NCI-H1092 (cell line): ENCODE measurements at regions not wholly inside any gene's neighbourhood (a gene's known extent, or its start where the extent isn't known, plus 50 kb on each side); places are given as distances from the start of the nearest gene placed in this dataset.
"Not testable (repeated sequence)": the region's sequence is repeated elsewhere in the genome, so short reads cannot be mapped to it uniquely, and the experiment has no call there.

Experiments
- DNase-seq: peaks from one replicate; lab custom pipeline; 2025; lab: John Stamatoyannopoulos, UW

DNA sequence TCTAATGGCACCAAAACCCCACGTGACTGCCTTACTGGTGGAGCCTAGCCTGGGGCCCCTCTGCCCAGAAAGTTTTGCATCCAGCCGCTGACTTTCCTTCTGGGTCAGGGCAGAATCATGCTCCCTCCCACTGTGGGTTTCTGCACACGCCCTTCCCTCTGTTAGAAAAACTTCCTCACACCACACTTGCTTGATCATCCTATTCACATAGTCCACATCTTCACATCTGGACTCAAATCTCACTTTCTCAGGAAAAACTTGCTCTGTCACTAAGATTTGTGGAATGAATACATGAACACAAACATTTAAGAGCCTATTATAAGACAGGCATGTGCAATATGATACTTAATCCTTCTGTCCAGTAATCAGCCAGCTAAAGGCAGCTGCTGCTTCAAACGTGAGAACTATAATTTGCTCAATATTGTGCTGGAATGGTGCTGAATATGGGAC, 274.7 kb downstream of the RND3 start:
- DNase-seq: no peak

- DNase-seq: no peak
Measured at GRCh38 chr2:150211164-150211631, 276.3 kb downstream of the RND3 start.

- no peak for DNase-seq
Measured at GRCh38 chr2:150209746-150210145, 277.7 kb downstream of the RND3 start.

DNA sequence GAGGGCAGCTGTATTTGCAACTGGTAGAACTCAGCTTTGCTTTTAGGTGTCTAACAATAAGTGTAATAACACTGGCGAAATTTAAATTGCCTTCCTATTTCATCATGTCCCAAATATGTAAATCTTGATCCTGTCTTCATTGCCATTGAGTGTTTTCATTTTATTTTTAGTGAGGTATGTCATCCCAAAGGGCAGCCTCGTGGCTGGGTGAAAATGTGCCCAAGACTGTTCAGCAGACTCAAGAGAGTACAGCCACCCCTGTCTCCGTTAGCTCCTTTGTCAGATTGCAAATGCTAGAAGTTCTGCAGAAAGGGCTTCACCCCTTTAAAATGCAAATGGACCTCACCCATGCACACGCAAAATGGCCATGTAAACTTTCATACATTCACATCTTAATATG, 278.8 kb downstream of the RND3 start:
- DNase-seq: no peak

- DNase-seq: no peak
Measured at GRCh38 chr2:150207979-150208378, 279.5 kb downstream of the RND3 start.

GRCh38 chr2:150204451-150204850, 283.0 kb downstream of the RND3 start:
- no peak for DNase-seq

GRCh38 chr2:150194816-150195215, 292.7 kb downstream of the RND3 start:
- not testable (repeated sequence) for DNase-seq

GRCh38 chr2:150192701-150193100, 294.8 kb downstream of the RND3 start:
- no peak for DNase-seq

- no peak for DNase-seq
Measured at GRCh38 chr2:150191349-150191748, 296.1 kb downstream of the RND3 start.

GRCh38 chr2:150190546-150190945, 296.9 kb downstream of the RND3 start:
- no peak for DNase-seq

DNA sequence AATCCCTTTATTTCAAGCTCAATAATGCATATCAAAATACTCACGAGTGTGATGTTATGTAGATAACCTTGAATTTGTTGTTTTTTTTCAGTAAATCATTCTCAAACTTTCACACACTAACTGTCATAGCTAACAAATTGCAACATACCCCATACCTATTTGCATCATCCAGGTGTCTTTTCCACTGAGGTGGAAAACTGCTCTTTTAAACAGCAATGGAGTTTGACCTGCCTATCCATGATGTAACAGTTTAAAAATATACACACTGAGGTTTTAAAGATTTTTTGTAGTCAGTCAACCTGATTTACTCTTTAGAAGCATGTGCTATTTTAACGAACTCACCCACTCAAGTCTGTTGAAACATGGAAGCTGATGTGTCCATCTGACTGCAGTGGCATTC, 298.7 kb downstream of the RND3 start:
- no peak for DNase-seq

- DNase-seq: no peak
Measured at GRCh38 chr2:150188177-150188576, 299.3 kb downstream of the RND3 start.

GRCh38 chr2:150182566-150183235, 304.8 kb downstream of the RND3 start:
- DNase-seq: no peak

GRCh38 chr2:150178591-150178990, 308.9 kb downstream of the RND3 start:
- DNase-seq: no peak

GRCh38 chr2:150174971-150175421, 312.5 kb downstream of the RND3 start:
- no peak for DNase-seq

DNA sequence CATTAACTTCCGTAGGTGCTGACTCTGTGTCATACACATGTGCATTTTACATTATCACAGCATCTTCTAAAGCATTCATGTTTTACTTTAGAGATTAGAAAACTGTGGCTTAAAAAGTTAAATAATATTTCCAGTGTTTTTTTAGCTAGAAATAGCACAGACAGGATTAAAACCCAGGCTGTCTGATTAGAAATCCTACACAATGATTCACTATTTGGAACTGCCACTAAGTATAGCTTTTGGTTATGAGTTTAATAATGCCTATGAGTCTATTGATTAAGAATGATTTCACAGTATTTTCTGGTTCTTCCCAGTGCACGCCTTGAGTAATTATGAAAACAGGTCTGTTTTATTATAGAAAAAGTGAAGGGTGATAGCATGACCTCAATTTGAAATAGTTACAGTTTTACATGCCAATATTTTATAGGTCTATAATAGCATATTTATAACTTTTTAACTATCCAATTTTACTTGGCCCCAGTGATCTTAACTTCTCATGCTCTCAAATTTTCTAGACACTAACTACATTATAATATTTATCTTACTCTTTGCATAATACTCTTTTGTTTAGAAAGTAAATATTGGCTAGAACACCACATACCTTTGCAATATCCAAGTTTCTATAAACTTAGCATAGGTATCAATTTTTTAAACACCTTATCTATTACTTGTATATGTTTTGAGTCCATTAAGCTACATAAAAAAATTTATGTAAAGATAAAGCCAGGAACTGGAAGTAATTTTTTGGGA, 313.2 kb downstream of the RND3 start:
- DNase-seq: no peak

DNA sequence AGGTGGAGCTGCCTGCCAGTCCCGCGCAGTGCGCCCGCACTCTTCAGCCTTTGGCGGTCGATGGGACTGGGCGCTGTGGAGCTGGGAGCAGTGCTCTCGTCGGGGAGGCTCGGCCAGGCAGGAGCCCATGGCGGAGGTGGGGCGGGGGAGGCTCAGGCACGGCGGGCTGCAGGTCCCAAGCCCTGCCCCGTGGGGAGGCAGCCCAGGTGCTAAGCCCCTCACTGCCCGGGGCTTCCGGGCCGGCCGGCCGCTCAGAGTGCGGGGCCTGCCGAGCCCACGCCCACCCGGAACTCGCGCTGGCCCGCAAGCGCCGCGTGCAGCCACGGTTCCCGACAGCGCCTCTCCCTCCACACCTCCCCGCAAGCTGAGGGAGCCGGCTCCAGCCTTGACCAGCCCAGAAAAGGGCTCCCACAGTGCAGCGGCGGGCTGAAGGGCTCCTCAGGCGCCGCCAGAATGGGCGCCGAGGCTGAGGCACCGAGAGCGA, 316.4 kb downstream of the RND3 start:
- DNase-seq: no peak

- no peak for DNase-seq
Measured at GRCh38 chr2:150169237-150169629, 318.2 kb downstream of the RND3 start.

DNA sequence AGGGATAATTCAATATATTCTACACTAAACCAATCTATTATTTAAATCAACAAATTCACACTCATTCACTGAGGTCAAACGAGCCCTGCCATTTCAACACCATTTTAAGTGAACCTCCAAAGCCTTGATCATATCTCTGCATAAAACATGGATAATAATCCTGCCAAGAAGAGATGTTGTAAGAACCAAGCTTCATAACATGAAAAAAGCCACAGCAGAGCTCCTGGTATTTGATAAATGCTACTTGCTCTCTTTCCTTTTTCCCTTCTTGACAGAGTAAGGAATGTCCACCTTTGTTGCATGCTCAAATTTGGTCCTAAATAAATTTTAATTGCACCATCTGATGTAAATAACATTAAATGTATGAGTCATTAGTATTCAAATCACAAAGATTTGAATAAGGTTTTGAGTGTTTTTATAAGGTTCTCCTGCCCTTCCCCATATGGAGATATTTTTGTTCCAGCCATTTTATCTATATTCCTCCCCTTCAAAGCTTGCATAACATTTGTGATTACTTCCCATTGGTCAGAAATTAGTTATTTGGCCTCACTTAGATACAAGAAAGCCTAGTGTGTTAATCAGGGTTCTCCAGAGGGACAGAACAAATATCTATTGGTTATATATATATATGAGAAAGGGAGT, 318.8 kb downstream of the RND3 start:
- DNase-seq: no peak

- DNase-seq: no peak
Measured at GRCh38 chr2:150167711-150168110, 319.8 kb downstream of the RND3 start.

- DNase-seq: no peak
Measured at GRCh38 chr2:150166313-150167051, 321.0 kb downstream of the RND3 start.

- DNase-seq: no peak
Measured at GRCh38 chr2:150165988-150166312, 321.5 kb downstream of the RND3 start.
